Ascending aorta (tissue), 2 donors: ENCODE measurements at regions not wholly inside any gene's neighbourhood (a gene's known extent, or its start where the extent isn't known, plus 50 kb on each side); places are given as distances from the start of the nearest gene placed in this dataset.

ENCODE experiments used
- DNase-seq, 2 donors: peaks; one replicate each; pipeline ENCODE4 v3.0.0-alpha.2; 2019; ENCODE audit warnings: low spot score in 2 of 2
- H3K27ac ChIP-seq, 2 donors: fragments of 200-600 bp; sonication (generic); one replicate each; pipeline ENCODE4 v1.5.1; 2016 to 2017; ENCODE audit warnings: mild to moderate bottlenecking in 1 of 2
- H3K27me3 ChIP-seq: fragments of 200-600 bp; sonication (generic); one replicate; pipeline ENCODE4 v1.5.1; 2017
- H3K36me3 ChIP-seq, 2 donors: fragments of 200-600 bp; sonication (generic); one replicate each; pipeline ENCODE4 v1.5.1; 2016
- H3K4me1 ChIP-seq, 2 donors: fragments of 200-600 bp; sonication (generic); one replicate each; pipeline ENCODE4 v1.5.1; 2016 to 2017; ENCODE audit warnings: mild to moderate bottlenecking in 1 of 2
- H3K4me3 ChIP-seq, 2 donors: fragments of 200-600 bp; sonication (generic); one replicate each; pipeline ENCODE4 v1.5.1; 2016 to 2017; ENCODE audit warnings: mild to moderate bottlenecking in 1 of 2
- H3K9me3 ChIP-seq, 2 donors: fragments of 200-600 bp; sonication (generic); one replicate each; pipeline ENCODE4 v1.5.1; 2016
- intact Hi-C: fragments of 100-400 bp; cut with DNase I; formaldehyde crosslinking; loops from one replicate; pipeline ENCODE4 v1.15.1; 2023
- TF ChIP-seq, protein P1 (sequence below), 3 experiments: fragments of 200-600 bp in 2 of 3; fragments of 450-650 bp in 1 of 3; sonication (generic) in 2 of 3; IDR thresholded peaks; one replicate each; pipeline ENCODE4 v1.5.1; 2016 to 2019; ENCODE audit warnings: antibody characterized with exemption in 3 of 3, mild to moderate bottlenecking in 1 of 3, moderate library complexity in 1 of 3

DNA sequence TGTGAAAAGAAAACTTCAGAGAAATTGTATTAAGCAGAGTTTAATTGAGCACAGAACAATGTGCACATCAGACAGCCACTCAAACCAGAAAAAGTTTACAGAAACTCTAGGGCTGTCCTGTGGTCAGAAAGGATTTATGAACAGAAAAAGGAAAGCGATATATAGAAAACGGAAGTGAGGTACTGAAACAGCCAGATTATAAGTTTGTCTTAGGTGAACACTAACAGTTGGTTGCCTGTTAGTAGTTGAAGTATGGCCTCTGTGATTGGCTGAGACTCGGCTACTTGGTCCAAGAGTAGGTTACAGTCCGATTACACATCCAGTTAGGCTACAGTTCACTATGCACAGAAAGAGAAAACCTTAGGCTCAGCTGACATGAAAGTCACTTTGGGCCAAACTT lies 1232.5 kb upstream of the RAG2 start:
- Histone ChIP-seq H3K36me3 (no peaks in the 10 kb centered on the region), H3K4me1 (no peaks in the 10 kb centered on the region), H3K27me3 (no peaks in the 10 kb centered on the region), H3K4me3 (no peak overlapping the region), H3K27ac (no peak overlapping the region), H3K9me3 (no peaks in the 10 kb centered on the region)
- DNase-seq, result no peak
- TF ChIP-seq, protein P1, sequence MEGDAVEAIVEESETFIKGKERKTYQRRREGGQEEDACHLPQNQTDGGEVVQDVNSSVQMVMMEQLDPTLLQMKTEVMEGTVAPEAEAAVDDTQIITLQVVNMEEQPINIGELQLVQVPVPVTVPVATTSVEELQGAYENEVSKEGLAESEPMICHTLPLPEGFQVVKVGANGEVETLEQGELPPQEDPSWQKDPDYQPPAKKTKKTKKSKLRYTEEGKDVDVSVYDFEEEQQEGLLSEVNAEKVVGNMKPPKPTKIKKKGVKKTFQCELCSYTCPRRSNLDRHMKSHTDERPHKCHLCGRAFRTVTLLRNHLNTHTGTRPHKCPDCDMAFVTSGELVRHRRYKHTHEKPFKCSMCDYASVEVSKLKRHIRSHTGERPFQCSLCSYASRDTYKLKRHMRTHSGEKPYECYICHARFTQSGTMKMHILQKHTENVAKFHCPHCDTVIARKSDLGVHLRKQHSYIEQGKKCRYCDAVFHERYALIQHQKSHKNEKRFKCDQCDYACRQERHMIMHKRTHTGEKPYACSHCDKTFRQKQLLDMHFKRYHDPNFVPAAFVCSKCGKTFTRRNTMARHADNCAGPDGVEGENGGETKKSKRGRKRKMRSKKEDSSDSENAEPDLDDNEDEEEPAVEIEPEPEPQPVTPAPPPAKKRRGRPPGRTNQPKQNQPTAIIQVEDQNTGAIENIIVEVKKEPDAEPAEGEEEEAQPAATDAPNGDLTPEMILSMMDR (IDR thresholded peaks at IDR 0.05), result no peak
- intact Hi-C loops, result no loop called here

DNA sequence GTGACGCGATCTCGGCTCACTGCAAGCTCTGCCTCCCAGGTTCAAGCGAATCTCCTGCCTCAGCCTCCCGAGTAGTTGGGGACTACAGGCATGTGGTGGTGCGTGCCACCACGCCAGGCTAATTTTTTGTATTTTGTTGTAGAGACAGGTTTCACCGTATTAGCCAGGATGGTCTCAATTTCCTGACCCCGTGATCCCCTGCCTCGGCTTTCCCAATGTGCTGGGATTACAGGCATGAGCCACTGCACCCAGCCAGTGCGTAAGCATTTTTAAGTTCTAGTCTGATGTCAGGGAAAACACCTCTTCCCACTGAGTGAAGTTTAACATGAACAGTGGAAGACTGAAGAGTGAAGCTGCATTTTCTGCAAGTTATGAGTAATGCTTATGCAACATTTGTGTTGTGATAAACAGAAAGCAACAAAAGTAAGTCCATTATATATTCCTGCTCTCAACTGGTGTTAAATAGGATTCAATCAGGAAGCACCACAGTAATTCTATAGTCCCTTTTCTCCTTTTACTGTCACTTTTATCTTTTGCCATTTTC lies 1219.8 kb upstream of the RAG2 start:
- intact Hi-C loops, result no loop called here
- Histone ChIP-seq H3K27me3 (no peaks in the 10 kb centered on the region), H3K27ac (no peak overlapping the region), H3K9me3 (no peaks in the 10 kb centered on the region), H3K4me1 (no peaks in the 10 kb centered on the region), H3K4me3 (no peak overlapping the region), H3K36me3 (no peaks in the 10 kb centered on the region)
- DNase-seq, result no peak
- TF ChIP-seq, protein P1 (IDR thresholded peaks at IDR 0.05), result no peak

DNA sequence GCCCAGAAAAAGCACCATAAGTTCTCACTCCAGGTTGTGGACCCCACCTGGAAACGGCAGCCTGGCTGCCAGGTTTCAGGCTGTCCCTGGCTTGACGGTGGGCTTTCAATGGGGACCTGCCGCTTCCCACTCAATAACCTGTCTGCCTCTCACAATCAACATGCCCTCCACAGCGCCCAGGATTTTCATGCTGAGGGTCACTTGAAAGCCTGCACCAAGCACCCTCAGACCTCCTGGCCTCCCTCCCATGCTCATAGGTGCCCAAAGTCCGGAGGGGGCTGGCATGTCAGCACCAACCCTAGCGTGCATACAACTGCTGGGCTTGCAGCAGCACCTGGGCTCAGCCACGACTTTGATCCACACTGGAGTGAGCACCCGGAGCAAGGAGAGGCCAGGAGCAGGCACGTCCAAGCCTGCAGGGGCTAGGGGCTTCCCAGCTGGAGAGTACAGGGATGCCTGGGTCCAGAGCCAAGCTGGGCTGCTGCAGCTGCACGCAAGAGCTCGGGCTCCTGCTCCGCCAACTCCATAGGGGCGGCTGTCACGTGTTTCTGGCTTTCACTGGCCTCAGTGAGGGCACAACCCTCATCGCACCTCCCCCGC lies 1214.3 kb upstream of the RAG2 start:
- Histone ChIP-seq H3K4me3 (no peak overlapping the region), H3K9me3 (no peaks in the 10 kb centered on the region), H3K27me3 (no peaks in the 10 kb centered on the region), H3K4me1 (no peaks in the 10 kb centered on the region), H3K36me3 (no peaks in the 10 kb centered on the region), H3K27ac (no peak overlapping the region)
- intact Hi-C loops, result no loop called here
- DNase-seq, result no peak
- TF ChIP-seq, protein P1 (IDR thresholded peaks at IDR 0.05), result no peak

DNA sequence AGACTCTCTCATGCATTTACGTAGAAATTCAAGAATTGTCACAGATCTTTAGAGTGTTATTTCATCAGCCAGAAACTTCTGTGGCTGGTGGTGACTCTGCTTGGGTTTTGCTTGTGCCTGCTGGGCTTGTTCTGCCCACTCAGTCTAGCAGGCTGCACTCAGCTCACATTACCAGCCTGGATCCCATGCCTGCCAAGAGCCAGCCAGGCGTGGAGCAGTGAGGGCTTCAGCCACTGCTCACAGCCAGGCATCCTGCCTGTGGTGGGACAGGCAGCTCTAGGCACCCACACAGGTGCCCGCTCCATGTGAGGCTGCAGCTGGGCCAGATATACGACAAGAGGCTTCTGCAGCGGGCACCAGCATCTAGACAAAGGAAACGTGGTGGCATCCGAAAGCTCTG lies 1213.3 kb upstream of the RAG2 start:
- H3K4me1 ChIP-seq, result no peaks in the 10 kb centered on the region
- H3K9me3 ChIP-seq, result no peaks in the 10 kb centered on the region
- H3K4me3 ChIP-seq, result no peak overlapping the region
- DNase-seq, result no peak
- no peaks in the 10 kb centered on the region for H3K36me3 ChIP-seq
- intact Hi-C loops, result no loop called here
- TF ChIP-seq, protein P1 (IDR thresholded peaks at IDR 0.05), result no peak
- H3K27me3 ChIP-seq, result no peaks in the 10 kb centered on the region
- H3K27ac ChIP-seq, result no peak overlapping the region

DNA sequence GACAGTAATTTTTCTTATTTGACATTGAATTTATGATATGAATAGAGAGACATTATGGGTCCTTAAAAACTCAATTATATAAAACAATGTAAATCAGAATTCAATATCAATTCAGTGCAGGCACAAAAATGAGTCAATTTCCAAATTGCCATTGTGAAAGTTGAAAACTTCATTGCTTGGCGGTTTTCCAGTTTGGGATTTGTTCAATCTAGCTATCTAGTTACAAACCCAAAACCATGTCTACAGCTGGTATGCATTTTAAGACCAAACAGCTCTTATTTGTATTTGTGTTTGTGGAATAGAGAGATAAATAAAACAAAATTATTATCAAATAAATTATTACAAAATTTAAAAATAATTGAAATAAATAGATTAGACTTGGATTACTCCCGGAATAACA lies 1206.6 kb upstream of the RAG2 start:
- Histone ChIP-seq H3K36me3 (no peaks in the 10 kb centered on the region), H3K9me3 (no peaks in the 10 kb centered on the region), H3K27me3 (no peaks in the 10 kb centered on the region), H3K27ac (no peak overlapping the region), H3K4me3 (no peak overlapping the region), H3K4me1 (no peaks in the 10 kb centered on the region)
- DNase-seq, result no peak
- intact Hi-C loops, result no loop called here
- TF ChIP-seq, protein P1 (IDR thresholded peaks at IDR 0.05), result no peak
